ENCODE measurements at regions not wholly inside any gene's neighbourhood (a gene's known extent, or its start where the extent isn't known, plus 50 kb on each side); places are given as distances from the start of the nearest gene placed in this dataset.

DNA sequence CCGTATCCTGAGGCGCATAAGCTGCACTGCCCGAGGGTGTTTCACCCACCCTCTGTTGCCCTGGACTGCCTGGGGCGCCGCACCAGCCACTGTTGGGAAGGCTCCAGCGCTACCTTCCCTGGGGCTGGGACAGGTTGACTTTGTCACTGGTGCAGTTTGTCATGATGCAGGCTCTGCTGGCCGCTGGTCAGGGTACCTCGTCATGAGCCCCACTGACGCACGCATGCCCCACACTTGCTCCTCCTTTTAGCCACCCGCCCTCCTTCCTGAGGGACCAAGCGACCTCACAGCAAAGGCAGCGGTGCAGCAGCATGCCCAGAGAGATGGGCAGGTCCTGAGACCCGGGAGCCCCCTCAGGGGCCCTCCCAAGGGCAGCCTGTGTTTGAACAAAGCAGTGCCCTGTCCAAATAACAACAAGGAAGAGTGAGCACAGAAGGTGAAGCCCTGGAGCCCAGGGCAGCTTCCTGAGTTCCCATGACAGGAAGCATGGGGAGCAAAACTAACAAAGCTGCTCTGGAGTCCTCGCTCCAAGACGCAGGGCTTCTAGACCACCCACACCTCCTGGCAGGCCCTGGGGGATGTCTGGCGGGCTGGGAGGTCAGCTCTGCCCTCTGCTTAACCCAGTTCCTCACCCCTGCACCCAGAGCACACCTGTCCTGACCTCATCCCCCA, 50.1 kb upstream of the SMOC2 start:
- no peak for DNase-seq
- Mint-ChIP-seq H3K4me3 (no peak overlapping the region), H3K36me3 (ENCODE audit: insufficient read depth) (no peaks in the 10 kb centered on the region), H3K9me3 (no peaks in the 10 kb centered on the region), H3K4me1 (ENCODE audit: low read depth) (no peaks in the 10 kb centered on the region), H3K27me3 (ENCODE audit: low read depth) (peaks cover 9% of the 10 kb centered on the region)
- no peak for ATAC-seq

All from activated T-cell treated with anti-CD3 and anti-CD28 coated beads, Interleukin-2, amount 50 U/mL, for 4 hours (primary cell).